Lower leg skin (tissue), 3 donors: ENCODE measurements at regions not wholly inside any gene's neighbourhood (a gene's known extent, or its start where the extent isn't known, plus 50 kb on each side); places are given as distances from the start of the nearest gene placed in this dataset.

Experiments used
- POLR2A ChIP-seq, 2 donors: fragments of 450-650 bp; IDR thresholded peaks; one replicate each; pipeline ENCODE4 v1.6.1; 2016 to 2017; ENCODE audit warnings: antibody characterized with exemption in 2 of 2, mild to moderate bottlenecking in 1 of 2, moderate library complexity in 1 of 2
- TF ChIP-seq, protein P1 (sequence below), 3 donors: fragments of 450-650 bp; IDR thresholded peaks; one replicate each; pipeline ENCODE4 v1.5.1; 2016; ENCODE audit warnings: antibody characterized with exemption in 3 of 3, mild to moderate bottlenecking in 3 of 3, moderate library complexity in 2 of 3

DNA sequence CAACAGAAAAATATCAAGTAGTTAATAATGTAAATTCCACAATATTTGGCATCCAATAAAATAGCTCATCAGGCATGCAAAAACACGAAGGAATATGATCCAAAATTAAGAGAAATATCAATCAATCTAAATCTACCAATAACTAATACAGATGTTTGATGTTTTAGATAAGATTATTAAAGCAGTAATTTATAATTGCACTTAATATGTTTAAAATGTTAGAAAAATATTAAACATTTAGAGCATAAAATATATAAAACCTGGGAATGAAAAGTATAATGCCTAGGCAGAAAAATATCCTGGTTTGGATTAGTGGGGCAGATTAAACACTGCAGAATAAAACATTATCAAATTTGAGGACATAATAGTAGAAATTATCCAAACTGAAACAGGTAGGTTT, 879.9 kb downstream of the FAM181B start:
- TF ChIP-seq, protein P1, sequence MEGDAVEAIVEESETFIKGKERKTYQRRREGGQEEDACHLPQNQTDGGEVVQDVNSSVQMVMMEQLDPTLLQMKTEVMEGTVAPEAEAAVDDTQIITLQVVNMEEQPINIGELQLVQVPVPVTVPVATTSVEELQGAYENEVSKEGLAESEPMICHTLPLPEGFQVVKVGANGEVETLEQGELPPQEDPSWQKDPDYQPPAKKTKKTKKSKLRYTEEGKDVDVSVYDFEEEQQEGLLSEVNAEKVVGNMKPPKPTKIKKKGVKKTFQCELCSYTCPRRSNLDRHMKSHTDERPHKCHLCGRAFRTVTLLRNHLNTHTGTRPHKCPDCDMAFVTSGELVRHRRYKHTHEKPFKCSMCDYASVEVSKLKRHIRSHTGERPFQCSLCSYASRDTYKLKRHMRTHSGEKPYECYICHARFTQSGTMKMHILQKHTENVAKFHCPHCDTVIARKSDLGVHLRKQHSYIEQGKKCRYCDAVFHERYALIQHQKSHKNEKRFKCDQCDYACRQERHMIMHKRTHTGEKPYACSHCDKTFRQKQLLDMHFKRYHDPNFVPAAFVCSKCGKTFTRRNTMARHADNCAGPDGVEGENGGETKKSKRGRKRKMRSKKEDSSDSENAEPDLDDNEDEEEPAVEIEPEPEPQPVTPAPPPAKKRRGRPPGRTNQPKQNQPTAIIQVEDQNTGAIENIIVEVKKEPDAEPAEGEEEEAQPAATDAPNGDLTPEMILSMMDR (IDR thresholded peaks at IDR 0.05): no peak
- TF ChIP-seq POLR2A (IDR thresholded peaks at IDR 0.05): no peak
